GM18873 (cell line): ENCODE measurements at regions not wholly inside any gene's neighbourhood (a gene's known extent, or its start where the extent isn't known, plus 50 kb on each side); places are given as distances from the start of the nearest gene placed in this dataset.

ENCODE experiments used
- ATAC-seq: cut with Tn5 transposase; IDR thresholded peaks from one replicate; pipeline ENCODE4 v1.9.1; 2021; ENCODE audit warnings: mild to moderate bottlenecking, moderate library complexity, moderate number of reproducible peaks; ENCODE audit not compliant: unreplicated experiment, low FRiP score

DNA sequence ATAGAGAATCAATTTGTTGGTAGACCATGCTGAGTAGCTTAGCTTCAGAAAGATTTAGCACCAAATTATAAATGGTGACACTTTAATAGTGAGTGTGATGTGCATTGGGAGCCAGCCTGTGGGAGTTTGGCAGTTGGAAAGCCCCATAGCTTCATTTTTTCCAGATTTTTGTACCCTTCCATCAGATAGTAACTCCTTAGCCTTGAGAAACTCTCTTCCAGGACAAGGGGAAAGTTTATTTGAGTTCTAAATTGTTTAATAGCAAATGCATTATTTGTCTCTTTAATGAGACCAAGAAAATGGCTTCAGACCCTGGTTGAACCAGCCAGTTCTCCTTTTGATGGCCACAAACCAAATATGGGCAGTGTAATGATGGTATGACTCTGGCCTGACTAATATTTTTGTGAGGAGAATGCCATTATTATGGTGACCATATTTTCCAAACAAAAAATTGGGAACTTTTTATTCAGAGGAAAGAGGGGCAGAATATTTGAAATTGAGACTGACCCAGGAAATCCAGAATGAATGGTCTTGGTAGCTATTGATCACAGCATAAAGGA, 49.8 kb downstream of the PLCE1 start:
- ATAC-seq = no peak

DNA sequence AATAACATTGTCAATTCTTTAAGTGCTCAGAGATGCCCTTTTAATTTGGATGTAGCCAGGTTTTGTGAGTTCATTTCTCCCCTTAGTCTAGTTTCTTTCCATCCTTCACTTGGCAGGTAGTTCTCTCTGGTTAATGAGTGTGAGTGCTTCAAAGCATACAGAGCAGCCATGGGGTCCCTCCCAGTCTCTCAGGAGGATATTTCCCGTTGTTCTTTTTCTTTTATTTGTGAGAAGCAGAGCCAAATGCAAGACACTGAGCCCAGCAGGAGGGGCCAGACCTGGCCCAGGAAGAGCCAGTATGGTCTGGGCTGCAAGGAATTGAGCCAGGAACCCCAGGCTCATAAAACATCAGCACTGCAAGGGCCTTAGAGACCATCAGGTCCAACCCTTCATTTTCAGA, 52.4 kb downstream of the PLCE1 start:
- no peak for ATAC-seq

DNA sequence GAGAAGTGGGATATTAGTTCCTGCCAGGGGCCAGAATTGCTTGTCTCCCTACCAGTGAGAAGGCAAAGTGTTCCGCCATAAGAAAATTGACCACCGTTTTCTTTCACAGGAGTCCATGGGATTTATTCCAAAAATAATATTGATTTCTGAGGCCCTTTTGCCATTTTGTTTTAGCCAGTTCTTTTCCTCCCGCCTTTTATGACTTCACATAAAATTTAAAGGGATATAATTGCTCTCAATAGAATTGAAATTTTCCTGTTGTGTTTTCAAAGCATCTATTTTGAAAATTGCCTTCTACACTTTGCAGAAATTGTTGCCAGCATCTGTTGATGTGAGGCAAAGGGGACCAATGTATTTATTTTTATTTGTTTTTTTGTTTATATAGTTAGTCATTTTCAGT, 53.6 kb downstream of the PLCE1 start:
- ATAC-seq = no peak

DNA sequence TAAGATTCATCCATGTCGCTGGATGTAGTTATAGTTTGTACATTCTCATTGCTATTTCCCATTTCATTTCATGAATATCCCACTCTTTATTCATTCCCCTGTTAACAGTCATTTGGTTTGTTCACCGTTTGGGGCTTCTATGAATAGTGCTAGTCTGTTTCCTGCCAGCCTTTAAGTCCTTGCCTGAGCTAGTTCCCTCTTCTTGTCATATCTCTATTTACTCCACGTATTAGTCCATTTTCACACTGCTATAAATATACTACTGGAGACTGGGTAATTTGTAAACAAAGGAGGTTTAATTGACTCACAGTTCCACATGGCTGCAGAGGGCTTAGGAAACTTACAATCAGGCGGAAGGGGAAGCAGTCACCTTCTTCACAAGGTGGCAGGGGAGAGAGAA, 56.2 kb downstream of the PLCE1 start:
- ATAC-seq = no peak

DNA sequence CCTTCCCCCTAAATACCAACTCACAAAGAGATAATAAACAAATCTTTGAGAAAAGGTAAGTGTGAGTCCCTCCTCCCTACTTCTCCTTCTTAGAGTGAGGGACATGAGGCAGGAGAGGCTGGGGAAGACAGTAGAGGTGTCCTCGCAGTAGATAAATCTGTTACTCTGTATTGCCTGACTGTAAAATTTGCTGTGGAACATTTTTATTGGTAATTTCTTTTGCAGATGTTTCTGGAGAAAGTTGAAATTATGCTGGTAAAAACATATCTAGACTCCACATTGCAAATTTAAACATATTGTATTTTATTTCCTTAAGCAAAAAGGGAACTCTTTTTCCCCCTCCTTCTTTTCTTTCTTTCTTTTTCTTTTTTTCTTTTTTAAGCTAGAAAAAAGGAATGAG, 58.5 kb downstream of the PLCE1 start:
- no peak for ATAC-seq

DNA sequence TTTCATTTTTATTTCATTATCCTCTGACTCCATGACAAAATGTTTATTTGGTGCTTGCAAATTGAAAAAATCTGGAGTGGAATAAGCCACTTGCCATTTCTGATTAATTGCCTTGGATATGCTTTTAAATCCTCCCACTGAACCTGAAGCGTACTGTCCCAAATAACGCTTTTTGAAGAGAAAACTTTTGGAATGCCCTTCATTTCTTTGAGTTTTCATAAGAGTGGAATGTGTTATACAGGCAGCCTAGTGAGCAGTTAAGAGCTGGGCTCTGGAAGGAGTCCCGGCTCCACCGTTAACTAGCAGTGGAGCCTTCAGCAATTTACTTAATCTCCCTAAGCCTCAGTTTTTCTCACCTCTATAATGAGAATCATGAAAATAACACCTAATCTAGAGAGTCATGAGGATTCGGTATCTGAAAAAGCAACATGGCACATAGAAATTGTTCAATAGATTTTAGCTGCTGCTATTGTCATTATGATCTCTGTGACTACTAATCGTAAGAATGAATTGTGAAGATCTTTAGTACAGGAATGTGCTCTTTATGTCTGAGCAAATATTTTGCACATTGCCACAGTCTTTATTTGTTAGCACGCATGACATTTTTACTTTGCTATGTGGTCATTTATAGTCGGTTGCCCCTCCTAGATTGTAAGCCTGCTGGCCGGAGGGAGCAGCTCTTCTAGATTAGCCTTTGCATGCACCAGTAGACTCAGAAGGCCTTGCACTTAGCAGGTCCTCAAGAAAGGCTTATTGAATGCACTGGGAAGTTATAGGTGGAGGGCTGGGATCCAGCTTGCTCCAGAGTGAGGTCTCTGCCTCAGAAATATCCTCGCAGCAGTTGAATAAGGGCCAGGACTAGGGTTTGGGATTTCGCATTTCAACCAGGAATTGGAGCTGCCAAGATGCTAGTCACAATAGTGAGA, 59.4 kb downstream of the PLCE1 start:
- ATAC-seq = no peak

DNA sequence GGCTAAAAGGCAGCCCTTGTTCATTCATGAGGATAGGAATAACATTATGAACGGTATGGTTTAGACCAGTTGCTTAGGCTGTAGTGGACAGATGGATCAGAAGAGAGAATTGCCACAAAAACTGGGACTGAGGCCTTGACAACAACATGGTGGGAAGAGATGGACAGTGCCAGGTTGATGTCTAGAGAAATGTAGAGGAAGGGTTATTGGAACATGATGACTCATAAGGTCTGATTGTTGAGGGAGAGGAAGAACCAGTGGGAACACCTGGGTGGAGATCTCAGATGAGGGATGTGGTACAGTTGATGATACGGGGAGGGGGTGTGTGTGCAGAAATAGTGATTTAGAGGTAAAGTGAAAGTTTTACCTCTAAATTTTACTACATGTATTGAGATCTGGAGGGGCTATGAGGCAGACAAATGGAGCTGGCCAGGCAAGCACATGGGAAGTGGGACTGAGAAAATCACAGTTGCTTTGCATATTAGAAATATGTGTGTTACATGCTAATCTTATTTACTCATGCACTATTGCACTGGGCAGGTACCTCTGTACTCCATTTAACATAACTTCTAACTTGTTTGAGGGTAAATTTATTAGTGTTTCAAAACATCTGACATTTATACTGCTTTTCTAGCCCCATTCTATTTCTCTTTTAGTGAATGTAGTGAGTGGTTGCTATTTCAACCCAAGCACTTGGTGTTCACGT, 65.6 kb downstream of the PLCE1 start:
- ATAC-seq = no peak

DNA sequence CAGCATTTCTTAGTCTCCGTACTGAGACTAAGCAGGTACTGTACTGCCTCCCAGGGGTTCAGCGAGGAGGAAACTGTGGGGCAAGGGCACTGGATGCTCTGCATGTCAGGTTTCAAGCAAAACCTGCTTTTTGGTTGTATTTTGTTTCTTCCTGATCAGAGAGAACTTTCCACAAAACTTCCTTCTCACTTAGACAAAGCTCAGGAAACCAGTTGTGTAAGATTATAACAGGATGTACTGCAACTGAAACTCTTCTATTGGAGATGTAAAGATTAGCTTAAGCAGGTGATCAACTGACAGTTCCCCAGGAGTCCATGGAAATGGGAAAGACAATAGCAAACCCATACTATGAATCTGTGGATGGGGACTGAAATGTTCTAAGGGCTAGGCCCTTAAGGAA, 67.3 kb downstream of the PLCE1 start:
- ATAC-seq = no peak

DNA sequence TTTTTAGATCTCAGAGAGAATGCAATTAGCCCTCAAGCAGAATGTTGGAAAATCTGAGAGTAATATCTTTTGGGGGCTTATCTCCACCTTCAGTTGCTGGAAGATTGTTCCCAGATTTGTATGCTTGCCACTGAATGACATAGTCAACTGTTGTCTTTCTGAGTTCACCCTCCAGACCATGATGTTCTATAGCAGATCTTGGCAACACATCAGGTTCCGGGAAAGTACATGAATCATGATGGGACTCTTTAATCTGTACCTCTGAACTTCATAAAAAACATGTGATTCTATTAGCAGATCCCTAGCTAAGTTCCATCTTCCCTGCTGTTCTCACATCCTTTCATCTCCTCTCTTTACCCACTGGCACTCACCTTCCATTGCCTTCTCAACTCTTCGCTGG, 68.9 kb downstream of the PLCE1 start:
- no peak for ATAC-seq

DNA sequence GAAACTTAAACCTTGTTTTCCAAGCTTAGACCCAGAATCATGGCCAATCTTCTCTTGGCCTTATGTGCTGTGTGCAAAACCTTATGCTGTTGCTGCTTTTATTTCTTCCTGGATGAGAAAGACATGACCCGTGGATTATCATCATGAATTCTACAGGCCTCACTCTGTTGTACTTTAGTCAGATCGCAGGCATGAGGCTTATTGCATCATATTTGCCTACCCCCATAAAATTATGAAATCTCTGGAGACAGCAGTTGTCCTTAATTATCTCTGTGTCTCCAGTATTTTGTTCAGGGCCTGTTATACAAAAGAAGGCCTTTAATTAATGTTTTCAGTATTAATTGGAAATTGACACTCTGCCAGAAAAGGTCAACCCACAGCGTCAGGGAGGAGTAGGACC, 71.6 kb downstream of the PLCE1 start:
- ATAC-seq = no peak

DNA sequence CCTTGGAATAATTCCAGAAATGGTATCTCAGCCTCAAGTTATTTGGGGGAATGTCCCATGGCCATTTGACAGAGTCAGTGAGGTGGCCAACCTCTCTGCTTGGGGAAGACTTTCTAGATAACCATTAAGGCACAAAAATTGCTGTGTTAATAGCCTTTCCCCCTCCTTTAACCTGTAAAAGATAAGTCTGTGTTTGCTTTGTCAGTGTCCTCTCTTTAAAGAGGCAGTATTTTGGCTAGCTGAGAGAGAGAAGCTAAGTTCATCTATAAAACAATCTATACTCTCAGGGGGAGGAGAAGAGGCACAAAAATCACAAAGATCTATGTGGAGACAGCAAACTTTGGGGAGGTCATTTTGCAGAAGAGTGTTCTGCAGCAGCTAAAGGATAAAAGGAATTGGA, 72.1 kb downstream of the PLCE1 start:
- ATAC-seq = no peak

DNA sequence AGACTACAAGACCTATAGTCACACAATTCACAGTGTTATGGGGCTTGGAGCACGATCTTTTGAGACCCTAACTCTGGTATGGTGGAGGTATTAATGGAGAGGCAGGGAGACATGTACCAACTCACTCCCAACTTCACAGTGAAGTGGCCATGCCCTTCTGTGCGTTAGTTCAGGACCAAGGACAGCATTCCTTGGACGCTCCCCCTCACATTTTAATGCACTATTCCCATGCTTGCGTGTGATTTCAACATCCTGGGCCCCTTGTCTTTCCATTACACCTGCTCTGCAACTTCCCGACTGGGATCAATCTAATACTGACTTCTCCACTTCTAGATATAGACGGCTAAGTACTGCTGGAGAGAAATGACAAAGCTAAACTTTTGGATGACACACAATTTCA, 72.7 kb downstream of the PLCE1 start:
- ATAC-seq = no peak

DNA sequence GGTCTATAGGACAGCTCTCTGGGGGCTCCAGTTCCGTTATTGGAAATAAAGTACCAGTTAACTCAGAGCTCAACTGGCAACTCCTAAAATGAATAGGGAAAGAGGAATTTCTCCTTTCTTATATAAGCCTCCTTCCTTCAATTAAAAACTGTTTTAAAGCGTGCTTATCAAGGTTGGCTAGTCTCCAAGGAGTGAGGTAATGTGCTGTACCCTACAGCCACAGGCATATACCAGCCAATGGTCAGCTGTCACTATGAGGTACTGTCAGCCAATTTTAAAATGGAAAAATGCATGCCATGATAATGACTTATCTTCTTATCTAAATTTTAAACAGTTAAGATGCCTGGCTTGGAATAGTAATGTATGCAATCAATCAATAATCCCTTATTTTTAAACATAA, 76.2 kb downstream of the PLCE1 start:
- no peak for ATAC-seq

DNA sequence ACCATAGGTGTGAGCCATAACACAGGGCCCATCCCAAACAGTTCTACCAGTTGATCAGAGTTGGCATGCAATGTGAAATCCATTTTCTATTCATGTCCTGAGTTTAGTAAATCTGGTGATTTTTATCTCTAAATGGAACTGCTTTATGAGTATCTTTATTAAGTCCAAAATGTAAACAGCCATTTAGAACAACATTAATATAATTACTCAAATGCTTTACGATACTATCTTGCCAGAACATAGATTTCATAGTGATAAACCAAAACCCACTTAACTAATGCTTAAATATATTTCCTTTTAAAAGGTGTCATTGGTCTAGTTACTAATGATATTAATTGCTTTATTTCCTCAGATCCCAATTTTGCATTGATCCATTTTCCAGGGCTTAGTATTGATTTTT, 80.7 kb downstream of the PLCE1 start:
- ATAC-seq = no peak

DNA sequence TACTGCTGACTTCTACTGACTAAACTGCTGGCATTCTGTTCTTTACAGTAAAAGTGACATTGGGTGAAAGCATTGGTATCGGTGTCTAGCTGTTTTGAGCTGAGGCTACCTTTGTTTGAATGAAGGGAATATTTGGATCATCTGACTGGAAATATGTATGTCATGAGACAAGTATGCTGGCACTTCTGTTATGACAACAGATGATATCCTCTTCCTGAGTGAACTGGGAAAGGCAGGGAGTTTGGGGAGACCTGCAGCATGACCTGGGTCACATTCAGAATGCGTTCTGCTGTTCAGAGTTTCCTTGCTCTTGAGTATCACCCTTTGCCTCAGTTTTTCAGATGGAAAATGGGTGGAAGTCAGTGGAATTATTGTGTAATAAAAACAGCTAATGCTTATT, 81.8 kb downstream of the PLCE1 start:
- no peak for ATAC-seq

DNA sequence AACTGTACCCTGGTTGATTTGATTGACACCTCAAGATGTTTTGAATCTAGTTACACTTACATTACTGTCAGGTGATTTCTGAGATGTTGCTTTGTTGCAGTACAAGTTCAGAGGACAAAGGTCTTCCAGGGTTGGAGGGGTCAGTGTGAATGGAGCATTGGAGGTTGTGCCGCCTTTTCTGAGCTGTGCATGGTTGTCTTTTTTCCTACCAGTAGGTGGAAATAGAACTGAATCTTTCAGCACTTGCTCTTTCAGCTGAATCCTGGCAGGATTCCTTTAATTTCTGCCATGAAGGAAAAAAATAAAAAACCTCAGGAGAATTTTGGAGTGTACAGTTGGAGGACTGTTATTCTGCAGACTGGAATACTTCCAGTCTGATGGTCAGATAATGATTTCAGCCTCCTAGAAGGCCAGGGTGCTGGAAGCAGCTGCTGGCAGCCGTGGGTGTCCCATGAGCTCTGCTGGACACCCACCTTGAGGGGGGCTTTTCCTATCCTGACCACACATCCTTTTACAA, 82.7 kb downstream of the PLCE1 start:
- ATAC-seq = no peak

DNA sequence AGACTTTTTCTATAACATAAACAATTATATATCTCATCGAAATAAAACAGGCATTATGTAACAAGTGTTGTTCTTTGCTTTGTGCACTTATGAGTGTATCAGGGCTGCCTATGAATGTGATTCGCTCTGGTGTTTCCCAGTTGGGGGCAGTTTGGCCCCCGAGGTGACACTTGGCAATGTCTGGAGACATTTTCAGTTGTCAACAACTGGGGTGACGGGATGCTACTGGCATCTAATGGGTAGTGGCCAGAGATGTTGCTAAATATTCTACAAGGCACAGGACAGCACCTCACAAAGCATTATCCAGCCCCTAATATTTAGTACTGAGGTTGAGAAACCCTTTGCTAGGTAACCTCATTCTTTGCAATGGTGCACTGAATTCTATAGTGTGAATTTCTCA, 83.3 kb downstream of the PLCE1 start:
- no peak for ATAC-seq

DNA sequence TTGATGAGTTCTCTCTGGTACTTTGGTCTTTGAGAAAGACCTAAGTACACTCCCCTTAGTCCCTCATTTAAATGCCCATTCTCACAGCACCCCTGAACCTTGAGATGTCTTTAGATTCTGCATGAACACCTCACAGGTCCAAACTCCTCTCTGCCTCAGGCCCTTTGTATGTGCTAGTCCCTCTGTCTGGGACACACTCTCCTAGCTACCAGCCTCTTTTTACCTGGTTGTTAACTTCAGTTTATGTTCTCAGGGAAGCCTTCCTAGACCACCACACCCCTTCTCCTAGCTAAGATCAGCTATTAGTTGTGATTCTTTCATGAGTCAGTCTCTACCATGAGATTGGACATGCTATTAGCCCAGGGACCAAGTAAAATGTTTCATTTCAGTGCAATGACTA, 86.4 kb downstream of the PLCE1 start:
- ATAC-seq = no peak

DNA sequence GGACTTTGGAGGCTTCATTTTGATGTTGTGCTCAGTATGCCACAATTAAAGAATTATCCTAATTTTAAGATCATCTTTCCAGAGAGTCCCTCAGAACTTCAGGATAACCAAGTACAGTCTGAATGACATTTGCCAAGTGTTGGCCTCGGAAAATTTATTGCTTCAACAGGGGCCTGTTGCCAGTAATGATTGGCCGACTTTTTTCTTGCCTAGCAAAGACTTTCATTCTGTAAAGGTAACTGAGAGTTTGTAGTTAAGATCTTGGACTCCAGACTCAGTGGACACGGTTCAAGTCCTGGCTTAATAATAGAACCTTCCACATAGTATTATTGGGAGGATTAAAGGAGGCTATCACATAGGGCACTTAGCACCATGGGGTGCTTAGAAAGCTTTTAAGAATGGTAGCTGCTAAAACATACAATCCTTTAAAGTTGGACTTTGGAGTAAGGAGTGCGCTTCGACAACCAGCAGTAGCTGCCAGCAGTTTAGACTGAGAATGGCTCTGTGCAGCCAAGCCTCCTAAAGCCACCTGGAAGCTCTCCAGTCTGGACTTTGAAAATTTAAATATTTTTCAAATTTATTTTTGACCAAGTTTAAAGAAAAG, 90.0 kb downstream of the PLCE1 start:
- ATAC-seq = no peak

DNA sequence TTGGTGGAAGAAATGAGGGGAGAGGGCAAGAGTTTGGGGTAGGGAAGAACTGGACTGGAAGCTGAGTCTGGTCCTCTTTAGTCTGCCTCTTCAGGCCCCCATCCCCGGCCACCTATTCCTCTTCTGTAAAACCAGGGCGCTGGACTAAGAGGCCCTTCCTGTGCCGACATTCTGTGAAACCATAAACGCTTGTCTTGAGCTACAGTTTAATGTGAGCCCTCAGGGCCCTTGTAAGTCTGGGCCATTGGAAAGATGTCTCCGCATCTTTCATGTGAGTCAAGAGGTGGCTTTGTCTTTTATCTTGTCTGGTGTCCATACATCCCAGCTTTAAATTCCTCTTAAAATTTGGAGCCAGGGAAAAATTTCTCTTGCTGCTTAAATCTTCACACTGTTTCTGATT, 90.6 kb downstream of the PLCE1 start:
- no peak for ATAC-seq

DNA sequence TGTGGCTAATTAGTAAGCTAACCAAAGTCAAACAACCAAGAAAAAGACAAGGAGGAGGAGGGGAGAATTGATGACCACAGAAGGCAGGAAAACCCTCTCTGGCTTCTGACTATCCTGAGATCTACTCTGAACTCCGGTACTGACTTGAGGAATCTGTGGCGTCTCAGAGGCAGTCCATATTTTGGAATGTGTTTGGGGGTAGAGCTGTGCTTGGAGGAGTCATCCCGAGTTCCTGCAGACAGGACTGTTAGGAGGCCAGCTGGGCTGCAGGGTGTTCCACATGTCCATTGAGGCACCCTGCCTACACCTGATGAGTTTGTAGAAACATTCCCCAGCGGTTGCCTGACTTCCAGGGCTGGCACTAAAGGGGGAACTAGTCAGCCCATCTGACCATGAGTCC, 91.6 kb downstream of the PLCE1 start:
- no peak for ATAC-seq
